ENCODE measurements at regions not wholly inside any gene's neighbourhood (a gene's known extent, or its start where the extent isn't known, plus 50 kb on each side); places are given as distances from the start of the nearest gene placed in this dataset.

DNA sequence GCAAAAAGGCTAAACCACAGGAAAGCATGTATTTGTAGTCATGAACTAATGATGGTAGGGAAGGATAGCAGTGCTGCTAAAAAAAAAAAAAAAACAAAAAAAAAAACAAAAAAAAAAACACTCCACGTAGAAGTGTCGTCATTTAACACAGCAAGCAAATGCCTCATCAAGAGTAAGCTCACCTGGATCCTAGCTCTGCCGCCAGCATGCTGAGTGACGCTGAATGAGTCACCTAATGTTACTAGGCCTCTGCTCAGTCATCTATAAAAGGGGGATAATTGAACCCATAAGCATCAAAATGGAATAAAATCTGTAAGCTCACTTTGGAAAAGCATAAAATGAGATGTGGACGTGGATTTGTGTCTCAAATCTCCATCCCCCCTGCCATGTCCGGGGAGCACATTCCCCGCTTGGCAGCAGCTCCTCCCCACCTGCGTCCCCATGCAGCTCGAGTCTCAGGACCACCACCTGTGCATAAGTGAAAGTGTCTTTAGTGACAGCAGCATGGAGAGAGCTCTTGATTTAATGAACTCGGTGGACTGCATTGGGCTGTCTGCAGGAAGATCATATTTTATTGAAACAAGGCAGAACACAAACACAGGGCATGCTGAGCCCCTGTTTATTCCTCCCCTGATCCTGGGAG lies 427.5 kb downstream of the LRATD1 start:
- Histone ChIP-seq H3K9me3 (ENCODE audit: control insufficient read depth, insufficient read depth, low read length) (no peaks in the 10 kb centered on the region), H3F3A (ENCODE audit: control insufficient read depth, insufficient read depth) (no peaks in the 10 kb centered on the region), H3K4me3 (ENCODE audit: low read length) (no peak overlapping the region), H4K20me1 (ENCODE audit: control insufficient read depth, insufficient read depth, low read depth, low read length) (no peaks in the 10 kb centered on the region), H3K79me2 (ENCODE audit: control insufficient read depth, low read length) (no peaks in the 10 kb centered on the region), H3K27me3 (ENCODE audit: control insufficient read depth, low read length) (no peaks in the 10 kb centered on the region), H3K36me3 (ENCODE audit: control insufficient read depth, low read length) (no peaks in the 10 kb centered on the region), H3K9me2 (replicated peaks; ENCODE audit: control insufficient read depth, low read length) (no peaks in the 10 kb centered on the region), H3K27ac (ENCODE audit: low read depth, low read length) (no peak overlapping the region), H3K4me1 (ENCODE audit: control insufficient read depth, low read length) (no peaks in the 10 kb centered on the region), H3K4me2 (ENCODE audit: low read length) (no peak overlapping the region)
- no peak for TF ChIP-seq EZH2phosphoT487 (IDR thresholded peaks at IDR 0.05; ENCODE audit: borderline replicate concordance, low read length)
- TF ChIP-seq, protein P1, sequence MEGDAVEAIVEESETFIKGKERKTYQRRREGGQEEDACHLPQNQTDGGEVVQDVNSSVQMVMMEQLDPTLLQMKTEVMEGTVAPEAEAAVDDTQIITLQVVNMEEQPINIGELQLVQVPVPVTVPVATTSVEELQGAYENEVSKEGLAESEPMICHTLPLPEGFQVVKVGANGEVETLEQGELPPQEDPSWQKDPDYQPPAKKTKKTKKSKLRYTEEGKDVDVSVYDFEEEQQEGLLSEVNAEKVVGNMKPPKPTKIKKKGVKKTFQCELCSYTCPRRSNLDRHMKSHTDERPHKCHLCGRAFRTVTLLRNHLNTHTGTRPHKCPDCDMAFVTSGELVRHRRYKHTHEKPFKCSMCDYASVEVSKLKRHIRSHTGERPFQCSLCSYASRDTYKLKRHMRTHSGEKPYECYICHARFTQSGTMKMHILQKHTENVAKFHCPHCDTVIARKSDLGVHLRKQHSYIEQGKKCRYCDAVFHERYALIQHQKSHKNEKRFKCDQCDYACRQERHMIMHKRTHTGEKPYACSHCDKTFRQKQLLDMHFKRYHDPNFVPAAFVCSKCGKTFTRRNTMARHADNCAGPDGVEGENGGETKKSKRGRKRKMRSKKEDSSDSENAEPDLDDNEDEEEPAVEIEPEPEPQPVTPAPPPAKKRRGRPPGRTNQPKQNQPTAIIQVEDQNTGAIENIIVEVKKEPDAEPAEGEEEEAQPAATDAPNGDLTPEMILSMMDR (IDR thresholded peaks at IDR 0.05; ENCODE audit: low read depth, low read length, poor library complexity, severe bottlenecking), result no peak

DNA sequence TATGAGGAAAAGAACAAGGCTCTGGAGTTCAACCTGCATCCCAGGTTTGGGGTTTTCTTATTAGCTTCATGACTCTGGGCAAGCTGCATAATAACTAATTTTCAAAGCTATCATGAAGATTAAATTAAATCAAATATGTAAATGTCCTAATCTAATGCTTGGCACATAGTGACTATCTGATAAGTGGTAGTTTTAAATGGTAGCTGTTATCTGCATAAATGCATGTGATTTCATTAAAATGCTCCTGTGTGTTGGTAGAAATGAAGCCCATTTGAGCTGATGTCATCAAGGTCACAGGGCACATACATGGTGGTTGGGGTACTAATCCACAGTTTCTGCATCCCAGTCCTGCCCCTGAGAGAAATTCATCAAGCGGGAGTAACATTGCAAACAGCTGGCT lies 428.8 kb downstream of the LRATD1 start:
- Histone ChIP-seq H3K9me3 (ENCODE audit: control insufficient read depth, insufficient read depth, low read length) (no peaks in the 10 kb centered on the region), H3K36me3 (ENCODE audit: control insufficient read depth, low read length) (no peaks in the 10 kb centered on the region), H3F3A (ENCODE audit: control insufficient read depth, insufficient read depth) (no peaks in the 10 kb centered on the region), H3K4me1 (ENCODE audit: control insufficient read depth, low read length) (no peaks in the 10 kb centered on the region), H3K4me2 (ENCODE audit: low read length) (no peak overlapping the region), H4K20me1 (ENCODE audit: control insufficient read depth, insufficient read depth, low read depth, low read length) (no peaks in the 10 kb centered on the region), H3K9me2 (replicated peaks; ENCODE audit: control insufficient read depth, low read length) (no peaks in the 10 kb centered on the region), H3K79me2 (ENCODE audit: control insufficient read depth, low read length) (no peaks in the 10 kb centered on the region), H3K4me3 (ENCODE audit: low read length) (no peak overlapping the region), H3K27ac (ENCODE audit: low read depth, low read length) (no peak overlapping the region), H3K27me3 (ENCODE audit: control insufficient read depth, low read length) (no peaks in the 10 kb centered on the region)
- TF ChIP-seq EZH2phosphoT487 (IDR thresholded peaks at IDR 0.05; ENCODE audit: borderline replicate concordance, low read length), result no peak
- TF ChIP-seq, protein P1 (IDR thresholded peaks at IDR 0.05; ENCODE audit: low read depth, low read length, poor library complexity, severe bottlenecking), result no peak

DNA sequence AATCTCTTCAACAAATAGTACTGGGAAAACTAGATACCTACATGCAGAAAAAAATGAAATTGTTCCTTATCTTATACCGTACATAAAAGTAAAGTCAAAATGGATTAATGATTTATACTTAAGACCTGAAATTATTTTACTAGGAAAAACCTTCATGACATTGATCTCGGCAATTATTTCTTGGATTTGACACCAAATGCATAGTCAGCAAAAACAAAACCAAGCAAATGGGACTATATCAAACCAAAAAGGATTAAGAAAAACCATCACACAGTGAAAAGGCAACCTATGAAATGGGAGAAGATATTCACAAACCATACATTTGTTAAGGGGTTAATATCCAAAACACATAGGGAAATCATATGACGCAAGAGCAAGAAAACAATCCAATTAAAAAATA lies 433.6 kb downstream of the LRATD1 start:
- Histone ChIP-seq H3K4me3 (ENCODE audit: low read length) (no peak overlapping the region), H3K36me3 (ENCODE audit: control insufficient read depth, low read length) (no peaks in the 10 kb centered on the region), H3K27me3 (ENCODE audit: control insufficient read depth, low read length) (no peaks in the 10 kb centered on the region), H3K4me1 (ENCODE audit: control insufficient read depth, low read length) (no peaks in the 10 kb centered on the region), H3F3A (ENCODE audit: control insufficient read depth, insufficient read depth) (no peaks in the 10 kb centered on the region), H3K9me3 (ENCODE audit: control insufficient read depth, insufficient read depth, low read length) (no peaks in the 10 kb centered on the region), H3K4me2 (ENCODE audit: low read length) (no peak overlapping the region), H3K27ac (ENCODE audit: low read depth, low read length) (no peak overlapping the region), H4K20me1 (ENCODE audit: control insufficient read depth, insufficient read depth, low read depth, low read length) (no peaks in the 10 kb centered on the region), H3K9me2 (replicated peaks; ENCODE audit: control insufficient read depth, low read length) (no peaks in the 10 kb centered on the region), H3K79me2 (ENCODE audit: control insufficient read depth, low read length) (no peaks in the 10 kb centered on the region)
- TF ChIP-seq, protein P1 (IDR thresholded peaks at IDR 0.05; ENCODE audit: low read depth, low read length, poor library complexity, severe bottlenecking), result no peak
- TF ChIP-seq EZH2phosphoT487 (IDR thresholded peaks at IDR 0.05; ENCODE audit: borderline replicate concordance, low read length), result no peak

Data from DOHH2 (cell line).